ENCODE measurements at regions not wholly inside any gene's neighbourhood (a gene's known extent, or its start where the extent isn't known, plus 50 kb on each side); places are given as distances from the start of the nearest gene placed in this dataset.

DNA sequence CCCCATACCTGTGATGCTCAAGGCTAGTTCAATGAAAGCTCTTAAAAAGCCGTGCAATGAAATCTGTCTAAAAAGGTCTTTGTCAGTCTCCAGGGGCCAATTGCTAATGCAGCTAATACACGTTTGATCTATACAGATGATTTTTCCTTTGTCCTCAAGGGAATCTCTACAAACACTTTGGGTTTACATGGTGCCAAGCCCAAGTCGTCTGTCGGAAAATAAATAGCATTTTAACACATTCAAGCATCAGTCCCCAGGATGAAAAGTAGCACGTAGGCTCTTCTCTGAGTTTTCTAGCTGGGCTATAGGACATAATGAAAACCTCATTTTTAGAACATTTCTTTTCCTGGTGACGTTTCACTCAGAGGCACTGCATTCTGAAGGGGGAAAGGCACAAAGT is 477.4 kb upstream of the WWC1 start:
- TF ChIP-seq CTCF (IDR thresholded peaks at IDR 0.05) (no peak), EZH2 (IDR thresholded peaks at IDR 0.05; ENCODE audit: borderline replicate concordance, insufficient read depth, low read depth, low read length, poor library complexity, severe bottlenecking) (no peak)
